ENCODE measurements at regions not wholly inside any gene's neighbourhood (a gene's known extent, or its start where the extent isn't known, plus 50 kb on each side); places are given as distances from the start of the nearest gene placed in this dataset.

DNA sequence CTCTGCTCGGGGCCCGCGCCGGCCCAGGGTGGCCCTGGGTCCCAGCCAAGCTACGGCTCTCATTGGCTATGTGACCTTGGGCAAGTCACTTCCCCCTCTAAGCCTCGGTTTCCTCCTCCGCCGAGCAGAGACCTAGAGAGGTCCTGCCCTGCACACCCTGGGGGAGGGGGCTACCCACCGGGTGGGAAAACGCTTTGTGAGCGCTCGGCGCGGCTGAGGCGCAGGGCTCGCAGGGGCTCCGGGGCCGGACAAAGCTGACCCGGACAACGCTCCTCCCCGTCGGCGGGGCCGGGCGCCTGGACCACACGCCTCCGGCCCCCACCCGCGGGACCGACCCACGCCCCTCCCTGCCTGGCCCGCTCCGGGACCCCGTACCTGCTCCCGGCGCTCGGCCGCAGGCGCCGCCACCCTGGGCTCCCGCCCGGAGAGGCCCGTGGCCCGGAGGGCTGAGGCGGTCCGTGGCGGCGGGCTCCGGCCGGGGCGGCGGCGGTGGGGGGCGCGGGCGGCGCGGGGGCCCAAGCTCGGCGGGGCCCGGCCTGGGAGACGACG is 85.7 kb upstream of the MELK start:
- H4K8ac ChIP-seq (ENCODE audit: low read depth in 2 of 2, low read length in 2 of 2) = no peak overlapping the region
- peak overlapping the region; percentile 92 for H3K23ac ChIP-seq (ENCODE audit: low read depth, low read length)
- peak overlapping the region; percentile 98 for H3K4me3 ChIP-seq (ENCODE audit: insufficient read depth, low read depth, low read length)
- no peak overlapping the region; the same call in 1 of the 2 replicates for H3K18ac ChIP-seq (ENCODE audit: low read depth, low read length)
- H3K4me2 ChIP-seq (ENCODE audit: low read depth, low read length) = peak overlapping the region; percentile 89
- no peak overlapping the region for H4K5ac ChIP-seq (ENCODE audit: low read depth, low read length)
- WGBS, 2 experiments (ENCODE audit: extremely low coverage in 2 of 2, insufficient read length in 1 of 2) = 0% methylated on average over 18 of the region's 63 CpGs; no CpG with 5 or more reads in 1 of the 2 experiments
- peaks cover 28 to 41% of the 10 kb centered on the region in 2 experiments for H3K79me1 ChIP-seq (ENCODE audit: low read depth in 1 of 2, low read length in 2 of 2)
- TF ChIP-seq FOS (IDR thresholded peaks at IDR 0.05; ENCODE audit: low read depth, low read length) (no peak), RCOR1 (IDR thresholded peaks at IDR 0.05; ENCODE audit: insufficient replicate concordance, low read length) (no peak), RFX5 (IDR thresholded peaks at IDR 0.05; ENCODE audit: low read depth, low read length) (no peak), ELK1 (IDR thresholded peaks at IDR 0.05; ENCODE audit: borderline replicate concordance, low read depth, low read length) (no peak), MAZ (IDR thresholded peaks at IDR 0.05; ENCODE audit: borderline replicate concordance, low read depth, low read length) (peak; percentile 23), CEBPB (IDR thresholded peaks at IDR 0.05; ENCODE audit: low read depth, low read length) (no peak), MXI1 (IDR thresholded peaks at IDR 0.05; ENCODE audit: borderline replicate concordance, low read depth, low read length) (no peak), POLR2A (IDR thresholded peaks at IDR 0.05; ENCODE audit: low read depth, low read length) (0 out of 2 replicates have a peak, but pooled peaks have one; percentile 1), CHD1 (IDR thresholded peaks at IDR 0.05; ENCODE audit: low read depth, low read length) (no peak; the same call in 1 of the 2 replicates), MAFK (IDR thresholded peaks at IDR 0.05; ENCODE audit: low read depth, low read length) (no peak), NFE2L2 (IDR thresholded peaks at IDR 0.05; ENCODE audit: low read depth, low read length) (no peak)
- no peak overlapping the region for H3K56ac ChIP-seq (ENCODE audit: extremely low read depth, insufficient read depth, low read length)
- H3K9me1 ChIP-seq (ENCODE audit: insufficient read depth, low read length) = peaks cover 13% of the 10 kb centered on the region; the same call in 1 of the 2 replicates
- no peak overlapping the region for H2BK120ac ChIP-seq (ENCODE audit: low read depth, low read length)
- peak overlapping the region; percentile 64; the same call in 1 of the 2 replicates for H2AK5ac ChIP-seq (ENCODE audit: low read depth, low read length)
- ATAC-seq (ENCODE audit: low read depth) (peak; percentile 46), DNase-seq (no peak)
- H4K20me1 ChIP-seq (ENCODE audit: insufficient read depth, low read length) = peaks cover 28% of the 10 kb centered on the region
- peak overlapping the region; percentile 92 for H2AFZ ChIP-seq (replicated peaks; ENCODE audit: low read length, poor library complexity)
- H3K27ac ChIP-seq (ENCODE audit: insufficient read depth, low read length) = peak overlapping the region; percentile 91
- ChIA-PET CTCF (no interaction called here), POLR2A (ENCODE audit: unreplicated experiment) (interaction anchor here (1.2 kb wide), 1 partner anchor 55 kb away, joined by 3 read pairs; no protein-coding TSS in a partner anchor)
- peak overlapping the region; percentile 18 for H2AK9ac ChIP-seq (replicated peaks; ENCODE audit: low read depth, low read length, poor library complexity)
- intact Hi-C loops (cut with micrococcal nuclease) = loop anchor here (1.0 to 5.0 kb wide), 2 partner anchors 70 to 80 kb away; no protein-coding TSS in a partner anchor
- 0 out of 2 replicates have a peak overlapping the region, but pooled peaks have one; percentile 7 for H3K14ac ChIP-seq (replicated peaks; ENCODE audit: low read depth, low read length)
- no peaks in the 10 kb centered on the region for H3K36me3 ChIP-seq (ENCODE audit: control insufficient read depth, insufficient read depth, low read length)
- H3K4me1 ChIP-seq (ENCODE audit: control insufficient read depth, insufficient read depth, low read length) = peaks cover 7% of the 10 kb centered on the region
- BruUV-seq (replicated peaks) = no TSS peak
- H2BK20ac ChIP-seq (ENCODE audit: low read depth, low read length) = no peak overlapping the region
- dilution Hi-C loops (cut with HindIII; ENCODE audit: low sequenced_read_pairs, unreplicated experiment) = no loop called here
- in situ Hi-C loops (cut with MboI; ENCODE audit: low sequenced_read_pairs) = no loop called here
- H2BK5ac ChIP-seq (ENCODE audit: low read depth, low read length, poor library complexity, severe bottlenecking) = peak overlapping the region; percentile 64
- H3K4ac ChIP-seq (ENCODE audit: low read depth, low read length) = 0 out of 2 replicates have a peak overlapping the region, but pooled peaks have one; percentile 8
- no peak overlapping the region for H4K91ac ChIP-seq (ENCODE audit: insufficient read depth, low read depth, low read length)
- H3K9me3 ChIP-seq (ENCODE audit: control insufficient read depth, insufficient read depth, low read length) = no peaks in the 10 kb centered on the region
- H3K9ac ChIP-seq (ENCODE audit: low read depth, low read length) = peak overlapping the region; percentile 83
- H2BK15ac ChIP-seq (ENCODE audit: low read depth, low read length) = no peak overlapping the region
- no peaks in the 10 kb centered on the region for H3K27me3 ChIP-seq (ENCODE audit: control insufficient read depth, insufficient read depth, low read length)

All from IMR-90 (cell line).